KMS-11 (cell line): ENCODE measurements at regions not wholly inside any gene's neighbourhood (a gene's known extent, or its start where the extent isn't known, plus 50 kb on each side); places are given as distances from the start of the nearest gene placed in this dataset.
"Not testable (repeated sequence)": the region's sequence is repeated elsewhere in the genome, so short reads cannot be mapped to it uniquely, and the experiment has no call there.

Source experiments
- H2AFZ ChIP-seq: fragments of 200-600 bp; sonication (generic); 2 replicates; pipeline ENCODE4 v1.6.1; 2016; ENCODE audit warnings: antibody characterized with exemption, mixed run types, low read depth
- H3K27ac ChIP-seq: fragments of 200-600 bp; sonication (generic); 2 replicates; pipeline ENCODE4 v1.6.1; 2016; ENCODE audit warnings: mild to moderate bottlenecking, mixed run types
- H3K27me3 ChIP-seq: fragments of 200-600 bp; sonication (generic); 2 replicates; pipeline ENCODE4 v1.6.1; 2017; ENCODE audit warnings: mild to moderate bottlenecking, low read depth, mixed run types, moderate library complexity; ENCODE audit not compliant: insufficient read depth
- H3K36me3 ChIP-seq: fragments of 200-600 bp; sonication (generic); 2 replicates; pipeline ENCODE4 v1.6.1; 2017; ENCODE audit warnings: mild to moderate bottlenecking, mixed run types; ENCODE audit not compliant: insufficient read depth
- H3K4me1 ChIP-seq: fragments of 200-600 bp; sonication (generic); 2 replicates; pipeline ENCODE4 v1.6.1; 2016; ENCODE audit warnings: mild to moderate bottlenecking, low read depth, mixed run types; ENCODE audit not compliant: poor library complexity, severe bottlenecking
- H3K4me2 ChIP-seq: fragments of 200-600 bp; sonication (generic); 2 replicates; pipeline ENCODE4 v1.7.0; 2016; ENCODE audit warnings: mild to moderate bottlenecking, mixed run types
- H3K4me3 ChIP-seq: fragments of 200-600 bp; sonication (generic); IDR thresholded peaks from 2 replicates; pipeline ENCODE4 v1.6.1; 2017; ENCODE audit warnings: low read depth, low read length, mixed read lengths; ENCODE audit not compliant: insufficient read depth
- H3K79me2 ChIP-seq: fragments of 200-600 bp; sonication (generic); 2 replicates; pipeline ENCODE4 v1.6.1; 2016; ENCODE audit warnings: low read depth, mixed run types; ENCODE audit not compliant: insufficient read depth
- H3K9ac ChIP-seq: fragments of 200-600 bp; sonication (generic); 2 replicates; pipeline ENCODE4 v1.6.1; 2016; ENCODE audit warnings: mild to moderate bottlenecking, mixed run types
- H4K20me1 ChIP-seq: fragments of 200-600 bp; sonication (generic); 2 replicates; pipeline ENCODE4 v1.6.1; 2016; ENCODE audit warnings: mild to moderate bottlenecking, mixed run types; ENCODE audit not compliant: insufficient read depth
- CTCF ChIP-seq: fragments of 200-600 bp; sonication (generic); conservative IDR thresholded peaks from 2 replicates; pipeline ENCODE4 v1.6.1; 2017; ENCODE audit warnings: low read depth, mild to moderate bottlenecking, antibody characterized with exemption, low read length, moderate library complexity, mixed read lengths

DNA sequence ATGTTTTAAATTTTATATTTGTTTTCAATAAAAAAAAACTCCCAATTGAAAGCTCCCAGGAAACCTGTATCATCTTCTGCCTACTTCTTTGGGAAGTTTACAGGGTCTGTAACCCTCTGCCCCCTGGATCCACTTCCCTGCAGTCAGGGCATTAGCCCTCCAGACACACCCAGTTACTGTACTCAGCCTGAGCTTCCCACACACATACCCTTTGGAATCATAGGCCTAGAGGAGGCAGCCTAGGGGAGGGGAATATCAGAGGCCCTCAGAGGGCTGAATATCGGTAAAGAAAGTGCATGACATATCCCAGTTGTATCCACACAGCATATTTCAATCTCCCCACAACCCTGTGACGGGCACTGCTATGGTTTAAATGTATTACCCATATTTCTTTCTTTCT, 56.2 kb upstream of the TFPI start:
- not testable (repeated sequence) for H3K27ac ChIP-seq, H3K27me3 ChIP-seq, H3K36me3 ChIP-seq, H3K9ac ChIP-seq, H3K4me3 ChIP-seq, H3K4me1 ChIP-seq, H3K4me2 ChIP-seq, H3K79me2 ChIP-seq, H2AFZ ChIP-seq, H4K20me1 ChIP-seq

DNA sequence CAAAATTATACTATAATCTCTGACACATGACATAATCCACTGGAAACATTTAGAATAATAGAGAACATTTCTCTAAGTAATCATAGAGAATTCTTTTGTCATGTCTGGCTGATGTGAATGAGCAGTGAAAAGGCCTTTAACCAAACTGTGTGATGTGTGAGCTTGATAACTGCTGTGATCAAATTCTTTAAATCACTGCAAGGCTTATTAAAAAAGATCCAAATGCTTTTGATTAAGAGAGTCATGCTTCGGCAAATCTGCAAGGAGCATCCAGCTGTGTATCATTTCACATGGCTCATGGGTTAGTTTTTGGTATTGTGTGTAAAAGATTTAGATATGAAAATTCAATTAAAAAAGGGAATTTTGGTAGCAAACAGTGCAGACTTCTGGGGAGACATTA, 58.6 kb upstream of the TFPI start:
- TF ChIP-seq CTCF: no peak
- Histone ChIP-seq H3K4me1 (peaks cover 7% of the 10 kb centered on the region), H3K36me3 (no peaks in the 10 kb centered on the region), H3K79me2 (no peaks in the 10 kb centered on the region), H2AFZ (no peak overlapping the region), H3K4me2 (no peak overlapping the region), H3K27ac (no peak overlapping the region), H3K4me3 (no peak overlapping the region), H4K20me1 (no peaks in the 10 kb centered on the region), H3K9ac (no peak overlapping the region), H3K27me3 (no peaks in the 10 kb centered on the region)

DNA sequence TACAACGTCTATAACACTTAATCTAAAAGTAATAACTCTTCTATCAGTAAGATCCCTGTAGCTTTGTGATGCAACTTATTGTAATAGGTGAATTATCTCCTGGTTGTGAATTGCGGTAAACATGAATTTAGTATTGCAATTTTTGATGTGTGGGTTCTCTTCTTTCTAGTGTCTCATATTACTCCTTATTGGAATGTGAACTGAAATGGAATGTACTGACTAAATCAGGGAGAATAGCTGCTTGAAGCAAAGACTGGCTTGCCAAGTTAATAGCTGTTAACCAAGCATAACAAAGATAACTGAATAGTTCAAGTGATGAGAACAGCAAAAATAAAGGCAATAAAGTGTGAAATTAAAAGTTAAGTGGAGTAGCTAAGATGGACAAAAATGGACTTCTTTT, 60.5 kb upstream of the TFPI start:
- Histone ChIP-seq H3K27ac (no peak overlapping the region), H2AFZ (no peak overlapping the region), H3K4me2 (no peak overlapping the region), H3K4me3 (no peak overlapping the region), H3K9ac (no peak overlapping the region), H3K27me3 (no peaks in the 10 kb centered on the region), H3K4me1 (peaks cover 17% of the 10 kb centered on the region), H3K79me2 (no peaks in the 10 kb centered on the region), H4K20me1 (no peaks in the 10 kb centered on the region), H3K36me3 (no peaks in the 10 kb centered on the region)
- TF ChIP-seq CTCF: no peak

DNA sequence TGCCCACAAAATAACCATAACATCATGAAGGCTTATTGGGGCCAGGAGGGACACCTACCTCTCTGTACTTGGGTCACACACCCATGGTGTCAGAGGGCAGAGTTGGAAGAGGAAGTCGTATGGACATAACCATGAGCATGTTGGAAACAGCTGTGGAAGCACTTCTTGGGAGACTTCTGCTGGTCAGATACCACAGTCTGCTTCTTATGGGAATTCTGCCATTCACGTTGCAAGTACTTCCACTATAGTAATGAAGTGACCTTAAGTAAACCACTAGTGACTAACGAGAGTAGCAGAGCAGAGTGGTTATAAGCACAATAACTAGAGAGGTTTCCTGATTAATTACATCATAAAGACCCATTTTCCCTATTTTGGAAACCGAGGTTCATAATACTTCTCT, 61.1 kb upstream of the TFPI start:
- no peak overlapping the region for H3K4me3 ChIP-seq
- no peak overlapping the region for H2AFZ ChIP-seq
- H3K36me3 ChIP-seq: no peaks in the 10 kb centered on the region
- H3K4me2 ChIP-seq: no peak overlapping the region
- H4K20me1 ChIP-seq: no peaks in the 10 kb centered on the region
- H3K4me1 ChIP-seq: peaks cover 17% of the 10 kb centered on the region
- no peak overlapping the region for H3K27ac ChIP-seq
- no peak for TF ChIP-seq CTCF
- H3K9ac ChIP-seq: no peak overlapping the region
- H3K27me3 ChIP-seq: no peaks in the 10 kb centered on the region
- no peaks in the 10 kb centered on the region for H3K79me2 ChIP-seq

DNA sequence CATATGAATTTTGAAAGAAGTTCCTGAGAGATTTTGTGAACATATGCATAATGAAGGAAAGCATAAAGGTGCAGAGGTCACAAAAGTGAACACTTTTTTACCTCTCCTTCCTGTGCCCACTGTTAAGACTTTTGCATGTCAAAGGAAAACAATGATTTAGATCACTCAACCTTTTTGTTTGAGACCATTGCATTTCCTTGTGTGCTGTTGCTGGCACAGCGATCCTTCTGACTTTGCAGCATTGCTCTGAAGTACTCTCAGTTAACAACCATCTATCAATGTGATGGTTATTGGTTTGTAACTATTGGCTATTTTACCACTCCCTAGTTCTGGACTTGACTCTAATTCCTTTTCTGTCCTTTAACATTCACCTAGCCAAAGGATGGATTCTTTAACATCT, 61.7 kb upstream of the TFPI start:
- peaks cover 17% of the 10 kb centered on the region for H3K4me1 ChIP-seq
- H2AFZ ChIP-seq: no peak overlapping the region
- H3K9ac ChIP-seq: no peak overlapping the region
- no peaks in the 10 kb centered on the region for H3K79me2 ChIP-seq
- H4K20me1 ChIP-seq: no peaks in the 10 kb centered on the region
- H3K27ac ChIP-seq: no peak overlapping the region
- no peaks in the 10 kb centered on the region for H3K36me3 ChIP-seq
- H3K4me2 ChIP-seq: no peak overlapping the region
- H3K27me3 ChIP-seq: no peaks in the 10 kb centered on the region
- H3K4me3 ChIP-seq: no peak overlapping the region
- no peak for TF ChIP-seq CTCF
